GM12892 (cell line): ENCODE measurements at regions not wholly inside any gene's neighbourhood (a gene's known extent, or its start where the extent isn't known, plus 50 kb on each side); places are given as distances from the start of the nearest gene placed in this dataset.

ENCODE experiments used
- POLR2A ChIP-seq: IDR thresholded peaks from 2 replicates; pipeline ENCODE4 v1.6.1; 2011; ENCODE audit warnings: low read depth, low read length, control low read depth
- POLR2AphosphoS5 ChIP-seq: IDR thresholded peaks from 2 replicates; pipeline ENCODE4 v1.6.1; 2011; ENCODE audit warnings: low read depth, low read length, control low read depth
- TAF1 ChIP-seq: IDR thresholded peaks from 2 replicates; pipeline ENCODE4 v1.6.1; 2011; ENCODE audit warnings: low read depth, mild to moderate bottlenecking, control low read depth, low read length, borderline replicate concordance

GRCh38 chr16:35605921-35606320 lies 2146.5 kb downstream of the TP53TG3F start:
- TF ChIP-seq POLR2A, result no peak
- no peak for TF ChIP-seq POLR2AphosphoS5
- TF ChIP-seq TAF1, result no peak
